ENCODE measurements at regions not wholly inside any gene's neighbourhood (a gene's known extent, or its start where the extent isn't known, plus 50 kb on each side); places are given as distances from the start of the nearest gene placed in this dataset.

DNA sequence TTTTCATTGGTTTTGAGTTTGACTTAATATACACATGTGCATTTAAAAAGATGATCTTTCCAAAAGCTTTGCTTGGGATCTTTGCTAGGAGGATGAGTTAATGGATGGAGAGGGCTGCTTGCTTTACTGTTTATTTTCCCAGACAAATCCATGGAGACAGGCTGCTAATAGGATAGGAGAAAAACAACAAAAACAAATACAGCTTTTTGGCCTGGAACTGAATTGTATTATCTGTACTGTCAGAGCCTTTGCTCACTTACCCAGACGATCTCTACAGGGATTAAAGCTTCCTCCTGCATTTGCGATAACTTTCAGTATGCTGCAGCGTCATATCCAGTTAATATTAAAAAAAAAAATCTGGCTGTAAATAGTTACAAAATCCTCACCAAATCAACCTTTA, 190.8 kb upstream of the NUDT6 start:
- TF ChIP-seq POLR2AphosphoS5 (IDR thresholded peaks at IDR 0.05) (no peak), POLR2A (IDR thresholded peaks at IDR 0.05) (no peak)
- TF ChIP-seq, protein P1, sequence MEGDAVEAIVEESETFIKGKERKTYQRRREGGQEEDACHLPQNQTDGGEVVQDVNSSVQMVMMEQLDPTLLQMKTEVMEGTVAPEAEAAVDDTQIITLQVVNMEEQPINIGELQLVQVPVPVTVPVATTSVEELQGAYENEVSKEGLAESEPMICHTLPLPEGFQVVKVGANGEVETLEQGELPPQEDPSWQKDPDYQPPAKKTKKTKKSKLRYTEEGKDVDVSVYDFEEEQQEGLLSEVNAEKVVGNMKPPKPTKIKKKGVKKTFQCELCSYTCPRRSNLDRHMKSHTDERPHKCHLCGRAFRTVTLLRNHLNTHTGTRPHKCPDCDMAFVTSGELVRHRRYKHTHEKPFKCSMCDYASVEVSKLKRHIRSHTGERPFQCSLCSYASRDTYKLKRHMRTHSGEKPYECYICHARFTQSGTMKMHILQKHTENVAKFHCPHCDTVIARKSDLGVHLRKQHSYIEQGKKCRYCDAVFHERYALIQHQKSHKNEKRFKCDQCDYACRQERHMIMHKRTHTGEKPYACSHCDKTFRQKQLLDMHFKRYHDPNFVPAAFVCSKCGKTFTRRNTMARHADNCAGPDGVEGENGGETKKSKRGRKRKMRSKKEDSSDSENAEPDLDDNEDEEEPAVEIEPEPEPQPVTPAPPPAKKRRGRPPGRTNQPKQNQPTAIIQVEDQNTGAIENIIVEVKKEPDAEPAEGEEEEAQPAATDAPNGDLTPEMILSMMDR (IDR thresholded peaks at IDR 0.05) = no peak
